Sigmoid colon (tissue), 6 donors: ENCODE measurements at regions not wholly inside any gene's neighbourhood (a gene's known extent, or its start where the extent isn't known, plus 50 kb on each side); places are given as distances from the start of the nearest gene placed in this dataset.

ENCODE experiments used
- DNase-seq: peaks from one replicate; pipeline ENCODE4 v3.0.0-alpha.2; 2019
- H3K27ac ChIP-seq, 4 donors: fragments of 200-600 bp; sonication (generic); one replicate each; pipeline ENCODE4 v1.5.1; 2016 to 2019; ENCODE audit warnings: mild to moderate bottlenecking in 1 of 4
- H3K27me3 ChIP-seq, 3 donors: fragments of 200-600 bp; sonication (generic); one replicate each; pipeline ENCODE4 v1.5.1; 2019; ENCODE audit warnings: mild to moderate bottlenecking in 1 of 3
- H3K36me3 ChIP-seq, 4 donors: fragments of 200-600 bp; sonication (generic); one replicate each; pipeline ENCODE4 v1.5.1; 2016 to 2019
- H3K4me1 ChIP-seq, 4 donors: fragments of 200-600 bp; sonication (generic); one replicate each; pipeline ENCODE4 v1.5.1; 2017 to 2019
- H3K4me3 ChIP-seq, 4 donors: fragments of 200-600 bp; sonication (generic); one replicate each; pipeline ENCODE4 v1.5.1; 2017 to 2019; ENCODE audit warnings: mild to moderate bottlenecking in 2 of 4, moderate library complexity in 1 of 4
- H3K9me3 ChIP-seq, 4 donors: fragments of 200-600 bp in 3 of 4; sonication (generic) in 3 of 4; one replicate each; pipeline versions ENCODE4 v1.5.1 to v1.6.1; 2013 to 2019
- CTCF ChIP-seq, 4 experiments: fragments of 450-650 bp in 3 of 4; fragments of 200-600 bp in 1 of 4; IDR thresholded peaks; one replicate each; pipeline ENCODE4 v1.5.1; 2016 to 2019; ENCODE audit warnings: antibody characterized with exemption in 4 of 4, mild to moderate bottlenecking in 3 of 4, moderate library complexity in 2 of 4
- EP300 ChIP-seq, 4 donors: sonication (generic); formaldehyde crosslinking; IDR thresholded peaks; one replicate each; pipeline ENCODE4 v1.6.1; 2017; ENCODE audit warnings: antibody characterized with exemption in 4 of 4
- POLR2A ChIP-seq, 2 donors: fragments of 450-650 bp; IDR thresholded peaks; one replicate each; pipeline ENCODE4 v1.6.1; 2016; ENCODE audit warnings: antibody characterized with exemption in 2 of 2, mild to moderate bottlenecking in 2 of 2, moderate library complexity in 2 of 2
- POLR2AphosphoS5 ChIP-seq, 4 donors: sonication (generic); formaldehyde crosslinking; IDR thresholded peaks; one replicate each; pipeline ENCODE4 v1.6.1; 2017; ENCODE audit warnings: antibody characterized with exemption in 4 of 4
- WGBS, 2 donors: extraction: QIAGEN DNeasy Blood & Tissue Kit; methylation state at CpG; one replicate each; pipeline ENCODE4 v1.1.7; 2013; 5-methylcytosine and 5-hydroxymethylcytosine counted together
- intact Hi-C: fragments of 100-400 bp; cut with DNase I; formaldehyde crosslinking; loops from one replicate; pipeline ENCODE4 v1.15.1; 2023
- donor health status: healthy with polysubstance abuse.
- donor health status: healthy.

GRCh38 chr3:74442683-74443082 lies 171.8 kb downstream of the CNTN3 start:
- no peak for TF ChIP-seq POLR2AphosphoS5 (IDR thresholded peaks at IDR 0.05)
- TF ChIP-seq EP300 (IDR thresholded peaks at IDR 0.05) = no peak
- TF ChIP-seq POLR2A (IDR thresholded peaks at IDR 0.05) = no peak
- TF ChIP-seq CTCF (IDR thresholded peaks at IDR 0.05) = no peak
- Histone ChIP-seq H3K27ac (no peak overlapping the region), H3K9me3 (no peaks in the 10 kb centered on the region), H3K4me1 (no peaks in the 10 kb centered on the region), H3K36me3 (no peaks in the 10 kb centered on the region), H3K27me3 (no peaks in the 10 kb centered on the region), H3K4me3 (no peak overlapping the region)
- no peak for DNase-seq
- intact Hi-C loops = no loop called here

- Histone ChIP-seq H3K27ac (no peak overlapping the region), H3K27me3 (no peaks in the 10 kb centered on the region), H3K36me3 (no peaks in the 10 kb centered on the region), H3K9me3 (no peaks in the 10 kb centered on the region), H3K4me1 (no peaks in the 10 kb centered on the region), H3K4me3 (no peak overlapping the region)
- intact Hi-C loops = no loop called here
- no peak for DNase-seq
- WGBS, 2 donors = 40 to 82% methylated on average over 2 of the region's 2 CpGs
- TF ChIP-seq EP300 (IDR thresholded peaks at IDR 0.05) (no peak), CTCF (IDR thresholded peaks at IDR 0.05) (no peak), POLR2A (IDR thresholded peaks at IDR 0.05) (no peak), POLR2AphosphoS5 (IDR thresholded peaks at IDR 0.05) (no peak)
Measured at GRCh38 chr3:74442068-74442467, 172.4 kb downstream of the CNTN3 start.

DNA sequence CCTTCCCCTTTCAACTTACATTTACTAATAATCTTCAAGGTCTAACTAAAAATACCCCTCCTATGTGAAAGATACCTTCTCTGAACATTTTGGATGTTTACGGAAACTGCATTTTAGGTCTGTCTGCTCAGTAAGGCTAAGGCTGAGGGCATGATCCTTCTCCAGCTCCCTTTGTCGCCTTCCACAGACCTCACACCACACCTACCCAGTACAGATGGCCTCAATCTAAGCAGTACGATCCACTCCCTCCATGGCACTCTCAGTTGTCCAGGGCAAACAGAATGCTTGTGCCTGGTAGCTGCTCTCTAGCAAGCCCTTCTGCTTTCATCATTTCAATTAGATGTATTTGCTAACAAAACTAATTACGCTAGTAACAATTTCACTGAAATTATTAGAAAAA lies 178.3 kb downstream of the CNTN3 start:
- Histone ChIP-seq H3K4me3 (no peak overlapping the region), H3K27me3 (no peaks in the 10 kb centered on the region), H3K36me3 (no peaks in the 10 kb centered on the region), H3K27ac (no peak overlapping the region), H3K4me1 (no peaks in the 10 kb centered on the region), H3K9me3 (no peaks in the 10 kb centered on the region)
- intact Hi-C loops = no loop called here
- 93 to 95% methylated on average over 4 of the region's 4 CpGs for WGBS, 2 donors
- TF ChIP-seq POLR2A (IDR thresholded peaks at IDR 0.05) (no peak), POLR2AphosphoS5 (IDR thresholded peaks at IDR 0.05) (no peak), EP300 (IDR thresholded peaks at IDR 0.05) (no peak), CTCF (IDR thresholded peaks at IDR 0.05) (no peak)
- no peak for DNase-seq

DNA sequence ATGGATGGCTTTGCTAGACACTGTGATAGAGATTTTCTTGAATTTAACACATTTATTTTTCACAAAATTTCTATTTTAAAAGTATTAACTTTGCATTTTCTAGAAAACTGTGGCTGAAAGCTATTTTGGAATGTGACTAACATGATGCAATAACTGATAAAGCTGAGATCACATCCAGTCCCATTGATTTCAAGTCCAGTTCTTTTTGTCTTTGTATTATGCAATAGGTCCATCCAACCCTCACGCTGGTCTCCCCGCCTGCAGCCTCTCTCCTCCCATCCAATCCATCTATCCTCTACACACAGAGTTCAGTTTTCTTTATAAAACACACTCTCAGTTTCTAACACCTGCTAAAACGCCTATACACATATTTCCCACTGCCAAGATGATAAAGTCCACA lies 178.8 kb downstream of the CNTN3 start:
- Histone ChIP-seq H3K27ac (no peak overlapping the region), H3K9me3 (no peaks in the 10 kb centered on the region), H3K36me3 (no peaks in the 10 kb centered on the region), H3K4me3 (no peak overlapping the region), H3K4me1 (no peaks in the 10 kb centered on the region), H3K27me3 (no peaks in the 10 kb centered on the region)
- DNase-seq = no peak
- 67 to 69% methylated on average over 3 of the region's 3 CpGs for WGBS, 2 donors
- TF ChIP-seq POLR2AphosphoS5 (IDR thresholded peaks at IDR 0.05) (no peak), CTCF (IDR thresholded peaks at IDR 0.05) (no peak), EP300 (IDR thresholded peaks at IDR 0.05) (no peak), POLR2A (IDR thresholded peaks at IDR 0.05) (no peak)
- intact Hi-C loops = no loop called here

GRCh38 chr3:74434406-74434805 lies 180.1 kb downstream of the CNTN3 start:
- H3K27me3 ChIP-seq = no peaks in the 10 kb centered on the region
- no peaks in the 10 kb centered on the region for H3K36me3 ChIP-seq
- TF ChIP-seq POLR2A (IDR thresholded peaks at IDR 0.05) (no peak), CTCF (IDR thresholded peaks at IDR 0.05) (no peak), EP300 (IDR thresholded peaks at IDR 0.05) (no peak), POLR2AphosphoS5 (IDR thresholded peaks at IDR 0.05) (no peak)
- no peak for DNase-seq
- 77 to 84% methylated on average over 2 of the region's 2 CpGs for WGBS, 2 donors
- H3K4me3 ChIP-seq = no peak overlapping the region
- no peaks in the 10 kb centered on the region for H3K4me1 ChIP-seq
- H3K9me3 ChIP-seq = no peaks in the 10 kb centered on the region
- intact Hi-C loops = no loop called here
- no peak overlapping the region for H3K27ac ChIP-seq
